Neural crest cell (in vitro differentiated cells): ENCODE measurements at regions not wholly inside any gene's neighbourhood (a gene's known extent, or its start where the extent isn't known, plus 50 kb on each side); places are given as distances from the start of the nearest gene placed in this dataset.

Source experiments
- DNase-seq: peaks from one replicate; pipeline ENCODE4 v3.0.0; 2021; ENCODE audit warnings: low read depth, mixed read lengths, low spot score
- H3K27ac Mint-ChIP-seq: one replicate; pipeline ENCODE4 v1.8.0; 2021; ENCODE audit warnings: mild to moderate bottlenecking, mixed read lengths; ENCODE audit not compliant: unreplicated experiment
- H3K27me3 Mint-ChIP-seq: 2 replicates; pipeline ENCODE4 v1.8.0; 2021; ENCODE audit warnings: low read depth, mild to moderate bottlenecking, mixed read lengths
- H3K36me3 Mint-ChIP-seq: 2 replicates; pipeline ENCODE4 v1.8.0; 2021; ENCODE audit warnings: low read depth, mild to moderate bottlenecking, mixed read lengths
- H3K4me1 Mint-ChIP-seq: 2 replicates; pipeline ENCODE4 v1.8.0; 2021; ENCODE audit warnings: mixed read lengths
- H3K4me3 Mint-ChIP-seq: one replicate; pipeline ENCODE4 v1.8.0; 2021; ENCODE audit warnings: mild to moderate bottlenecking, mixed read lengths
- H3K9me3 Mint-ChIP-seq: 2 replicates; pipeline ENCODE4 v1.8.0; 2021; ENCODE audit warnings: mixed read lengths
- CTCF ChIP-seq: fragments of 200-600 bp; sonication (generic); conservative IDR thresholded peaks from 2 replicates; pipeline ENCODE4 v1.5.0; 2021; ENCODE audit warnings: antibody characterized with exemption, mild to moderate bottlenecking

GRCh38 chr7:89966067-89966664 lies 188.1 kb upstream of the STEAP1 start:
- peaks cover 4% of the 10 kb centered on the region for H3K9me3 Mint-ChIP-seq
- peaks cover 3% of the 10 kb centered on the region for H3K27me3 Mint-ChIP-seq
- DNase-seq, result no peak
- no peaks in the 10 kb centered on the region for H3K4me1 Mint-ChIP-seq
- no peak for TF ChIP-seq CTCF
- no peak overlapping the region for H3K4me3 Mint-ChIP-seq
- no peaks in the 10 kb centered on the region for H3K36me3 Mint-ChIP-seq
- H3K27ac Mint-ChIP-seq, result no peak overlapping the region

DNA sequence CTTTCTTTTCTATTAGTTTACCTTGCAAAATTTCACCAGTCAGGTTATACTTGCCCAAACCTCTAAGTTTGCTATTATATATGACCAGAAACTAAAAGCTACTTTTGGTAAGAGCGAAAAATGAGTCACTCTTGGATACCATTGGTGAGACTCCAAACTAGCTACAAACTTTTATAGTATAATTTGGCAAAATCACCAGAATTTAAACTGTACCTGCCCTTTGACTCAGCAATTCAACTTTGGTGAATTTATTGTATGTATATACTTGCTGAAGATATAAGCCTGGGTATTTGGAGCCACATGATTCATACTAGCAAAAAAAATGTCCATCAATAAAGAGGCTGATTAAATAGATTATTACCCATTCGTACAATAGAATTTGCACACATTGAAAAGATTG lies 178.7 kb upstream of the STEAP1 start:
- Mint-ChIP-seq H3K4me1 (no peaks in the 10 kb centered on the region), H3K36me3 (no peaks in the 10 kb centered on the region), H3K27ac (no peak overlapping the region), H3K4me3 (no peak overlapping the region), H3K27me3 (no peaks in the 10 kb centered on the region), H3K9me3 (peaks cover 2% of the 10 kb centered on the region)
- DNase-seq, result no peak
- no peak for TF ChIP-seq CTCF

- H3K27me3 Mint-ChIP-seq, result no peaks in the 10 kb centered on the region
- TF ChIP-seq CTCF, result no peak
- H3K9me3 Mint-ChIP-seq, result peaks cover 8% of the 10 kb centered on the region
- H3K4me3 Mint-ChIP-seq, result no peak overlapping the region
- H3K4me1 Mint-ChIP-seq, result no peaks in the 10 kb centered on the region
- H3K36me3 Mint-ChIP-seq, result no peaks in the 10 kb centered on the region
- DNase-seq, result no peak
- no peak overlapping the region for H3K27ac Mint-ChIP-seq
Observed at GRCh38 chr7:89987665-89988064, 166.6 kb upstream of the STEAP1 start.

DNA sequence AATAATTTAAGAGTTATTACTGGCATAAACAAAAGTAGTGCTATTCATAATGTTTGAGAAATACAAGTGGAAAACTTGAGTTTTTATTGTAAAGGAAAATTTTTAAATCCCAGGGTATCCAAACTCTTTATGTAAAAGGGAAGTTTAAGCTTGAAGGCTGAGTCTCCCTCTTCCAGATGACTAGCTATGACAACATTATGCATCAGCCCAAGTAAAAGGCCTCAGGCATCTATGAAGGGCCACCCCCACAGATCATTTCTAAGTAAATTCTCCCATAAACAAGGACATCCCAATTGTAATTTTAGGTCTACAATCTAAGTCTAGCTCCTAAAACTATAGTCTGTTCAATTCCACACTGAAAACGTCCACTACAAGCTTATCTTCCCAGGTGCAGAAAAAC lies 166.2 kb upstream of the STEAP1 start:
- Mint-ChIP-seq H3K27ac (no peak overlapping the region), H3K9me3 (peaks cover 8% of the 10 kb centered on the region), H3K4me3 (no peak overlapping the region), H3K27me3 (no peaks in the 10 kb centered on the region), H3K4me1 (no peaks in the 10 kb centered on the region), H3K36me3 (no peaks in the 10 kb centered on the region)
- TF ChIP-seq CTCF, result no peak
- no peak for DNase-seq

GRCh38 chr7:89989454-89989853 lies 164.8 kb upstream of the STEAP1 start:
- no peak for DNase-seq
- peaks cover 6% of the 10 kb centered on the region for H3K9me3 Mint-ChIP-seq
- H3K36me3 Mint-ChIP-seq, result no peaks in the 10 kb centered on the region
- no peaks in the 10 kb centered on the region for H3K27me3 Mint-ChIP-seq
- H3K4me3 Mint-ChIP-seq, result no peak overlapping the region
- H3K4me1 Mint-ChIP-seq, result no peaks in the 10 kb centered on the region
- no peak for TF ChIP-seq CTCF
- H3K27ac Mint-ChIP-seq, result no peak overlapping the region

- H3K4me3 Mint-ChIP-seq, result no peak overlapping the region
- no peak overlapping the region for H3K27ac Mint-ChIP-seq
- no peaks in the 10 kb centered on the region for H3K27me3 Mint-ChIP-seq
- DNase-seq, result no peak
- no peaks in the 10 kb centered on the region for H3K4me1 Mint-ChIP-seq
- peaks cover 10% of the 10 kb centered on the region for H3K9me3 Mint-ChIP-seq
- TF ChIP-seq CTCF, result no peak
- H3K36me3 Mint-ChIP-seq, result no peaks in the 10 kb centered on the region
Observed at GRCh38 chr7:89994483-89994882, 159.8 kb upstream of the STEAP1 start.
